ENCODE measurements at regions not wholly inside any gene's neighbourhood (a gene's known extent, or its start where the extent isn't known, plus 50 kb on each side); places are given as distances from the start of the nearest gene placed in this dataset.

DNA sequence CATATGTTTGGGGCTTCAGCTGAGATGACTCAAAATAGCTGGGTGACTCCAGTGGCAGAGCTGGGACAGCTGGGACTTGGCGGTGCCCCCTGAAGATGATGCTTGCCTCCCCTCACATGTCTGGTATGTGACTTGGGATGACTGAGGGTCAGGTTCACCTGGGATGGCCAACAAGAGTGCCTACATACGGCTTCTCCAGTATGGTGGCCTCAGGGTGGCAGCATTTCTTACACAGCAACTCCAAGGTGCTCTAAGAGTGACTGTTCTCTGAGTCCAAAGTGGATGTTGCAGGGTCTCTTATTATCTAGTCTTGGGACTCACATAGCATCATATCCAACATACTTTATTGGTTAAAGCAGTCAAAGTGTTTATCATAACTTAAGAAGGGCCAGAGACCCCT, 87.8 kb upstream of the CENPW start:
- TF ChIP-seq, protein P1, sequence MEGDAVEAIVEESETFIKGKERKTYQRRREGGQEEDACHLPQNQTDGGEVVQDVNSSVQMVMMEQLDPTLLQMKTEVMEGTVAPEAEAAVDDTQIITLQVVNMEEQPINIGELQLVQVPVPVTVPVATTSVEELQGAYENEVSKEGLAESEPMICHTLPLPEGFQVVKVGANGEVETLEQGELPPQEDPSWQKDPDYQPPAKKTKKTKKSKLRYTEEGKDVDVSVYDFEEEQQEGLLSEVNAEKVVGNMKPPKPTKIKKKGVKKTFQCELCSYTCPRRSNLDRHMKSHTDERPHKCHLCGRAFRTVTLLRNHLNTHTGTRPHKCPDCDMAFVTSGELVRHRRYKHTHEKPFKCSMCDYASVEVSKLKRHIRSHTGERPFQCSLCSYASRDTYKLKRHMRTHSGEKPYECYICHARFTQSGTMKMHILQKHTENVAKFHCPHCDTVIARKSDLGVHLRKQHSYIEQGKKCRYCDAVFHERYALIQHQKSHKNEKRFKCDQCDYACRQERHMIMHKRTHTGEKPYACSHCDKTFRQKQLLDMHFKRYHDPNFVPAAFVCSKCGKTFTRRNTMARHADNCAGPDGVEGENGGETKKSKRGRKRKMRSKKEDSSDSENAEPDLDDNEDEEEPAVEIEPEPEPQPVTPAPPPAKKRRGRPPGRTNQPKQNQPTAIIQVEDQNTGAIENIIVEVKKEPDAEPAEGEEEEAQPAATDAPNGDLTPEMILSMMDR (IDR thresholded peaks at IDR 0.05; ENCODE audit: insufficient read depth, low read length, poor library complexity, severe bottlenecking): no peak
- TF ChIP-seq EZH2phosphoT487 (conservative IDR thresholded peaks at IDR 0.05; ENCODE audit: low read length): no peak
